ENCODE measurements at regions not wholly inside any gene's neighbourhood (a gene's known extent, or its start where the extent isn't known, plus 50 kb on each side); places are given as distances from the start of the nearest gene placed in this dataset.

- DNase-seq (ENCODE audit: extremely low read depth, low read depth), result no peak
- no peak overlapping the region for H3K4me3 ChIP-seq (replicated peaks; ENCODE audit: low read depth, low read length)
- no peak for TF ChIP-seq CTCF (IDR thresholded peaks at IDR 0.05; ENCODE audit: low read depth, low read length, missing control alignments)
Observed at GRCh38 chr20:8951164-8951563, 117.7 kb upstream of the PLCB4 start.

GRCh38 chr20:8952721-8953120 is 116.2 kb upstream of the PLCB4 start:
- H3K4me3 ChIP-seq (replicated peaks; ENCODE audit: low read depth, low read length), result no peak overlapping the region
- no peak for TF ChIP-seq CTCF (IDR thresholded peaks at IDR 0.05; ENCODE audit: low read depth, low read length, missing control alignments)
- peak; percentile 60 for DNase-seq (ENCODE audit: extremely low read depth, low read depth)

GRCh38 chr20:8953300-8953699 is 115.6 kb upstream of the PLCB4 start:
- H3K4me3 ChIP-seq (replicated peaks; ENCODE audit: low read depth, low read length), result no peak overlapping the region
- no peak for TF ChIP-seq CTCF (IDR thresholded peaks at IDR 0.05; ENCODE audit: low read depth, low read length, missing control alignments)
- no peak for DNase-seq (ENCODE audit: extremely low read depth, low read depth)

- no peak overlapping the region for H3K4me3 ChIP-seq (replicated peaks; ENCODE audit: low read depth, low read length)
- no peak for TF ChIP-seq CTCF (IDR thresholded peaks at IDR 0.05; ENCODE audit: low read depth, low read length, missing control alignments)
- no peak for DNase-seq (ENCODE audit: extremely low read depth, low read depth)
Observed at GRCh38 chr20:8960241-8960640, 108.6 kb upstream of the PLCB4 start.

GRCh38 chr20:8963330-8963729 is 105.6 kb upstream of the PLCB4 start:
- TF ChIP-seq CTCF (IDR thresholded peaks at IDR 0.05; ENCODE audit: low read depth, low read length, missing control alignments), result no peak
- H3K4me3 ChIP-seq (replicated peaks; ENCODE audit: low read depth, low read length), result no peak overlapping the region
- DNase-seq (ENCODE audit: extremely low read depth, low read depth), result no peak

GRCh38 chr20:8964959-8965562 is 103.8 kb upstream of the PLCB4 start:
- DNase-seq (ENCODE audit: extremely low read depth, low read depth), result no peak
- no peak for TF ChIP-seq CTCF (IDR thresholded peaks at IDR 0.05; ENCODE audit: low read depth, low read length, missing control alignments)
- no peak overlapping the region for H3K4me3 ChIP-seq (replicated peaks; ENCODE audit: low read depth, low read length)

GRCh38 chr20:8967641-8968245 is 101.1 kb upstream of the PLCB4 start:
- no peak overlapping the region for H3K4me3 ChIP-seq (replicated peaks; ENCODE audit: low read depth, low read length)
- DNase-seq (ENCODE audit: extremely low read depth, low read depth), result no peak
- TF ChIP-seq CTCF (IDR thresholded peaks at IDR 0.05; ENCODE audit: low read depth, low read length, missing control alignments), result no peak
